OCI-LY3 (cell line): ENCODE measurements at regions not wholly inside any gene's neighbourhood (a gene's known extent, or its start where the extent isn't known, plus 50 kb on each side); places are given as distances from the start of the nearest gene placed in this dataset.

Source experiments
- CTCF ChIP-seq: fragments of 200-600, 300-600 bp; sonication (generic); IDR thresholded peaks from 2 replicates; pipeline ENCODE4 v1.5.1; 2014; ENCODE audit warnings: antibody characterized with exemption, low read length, low read depth
- EZH2phosphoT487 ChIP-seq: fragments of 200-600 bp; shearing (Covaris generic); IDR thresholded peaks from 2 replicates; pipeline ENCODE4 v1.6.1; 2018; ENCODE audit warnings: antibody characterized with exemption, mixed run types, low read depth

- TF ChIP-seq CTCF (no peak), EZH2phosphoT487 (no peak)
These were observed 225.3 kb upstream of the SLC24A2 start for GRCh38 chr9:20014168-20014567.
